ENCODE measurements at regions not wholly inside any gene's neighbourhood (a gene's known extent, or its start where the extent isn't known, plus 50 kb on each side); places are given as distances from the start of the nearest gene placed in this dataset.
"Not testable (repeated sequence)": the region's sequence is repeated elsewhere in the genome, so short reads cannot be mapped to it uniquely, and the experiment has no call there.

GRCh38 chr9:71519098-71519696, 249.1 kb downstream of the CEMIP2 start:
- in situ Hi-C loops (cut with MboI; ENCODE audit: low sequenced_read_pairs, unreplicated experiment) = no loop called here
- DNase-seq (ENCODE audit: low spot score) = no peak
- TF ChIP-seq CTCF (IDR thresholded peaks at IDR 0.05; ENCODE audit: borderline replicate concordance, control extremely low read depth, extremely low read depth, insufficient read depth, missing control alignments) = no peak

- DNase-seq (ENCODE audit: low spot score) = no peak
- in situ Hi-C loops (cut with MboI; ENCODE audit: low sequenced_read_pairs, unreplicated experiment) = no loop called here
- no peak for TF ChIP-seq CTCF (IDR thresholded peaks at IDR 0.05; ENCODE audit: borderline replicate concordance, control extremely low read depth, extremely low read depth, insufficient read depth, missing control alignments)
Measured at GRCh38 chr9:71518045-71518827, 250.1 kb downstream of the CEMIP2 start.

- TF ChIP-seq CTCF (IDR thresholded peaks at IDR 0.05; ENCODE audit: borderline replicate concordance, control extremely low read depth, extremely low read depth, insufficient read depth, missing control alignments) = no peak
- DNase-seq (ENCODE audit: low spot score) = no peak
- in situ Hi-C loops (cut with MboI; ENCODE audit: low sequenced_read_pairs, unreplicated experiment) = no loop called here
Measured at GRCh38 chr9:71515626-71516025, 252.7 kb downstream of the CEMIP2 start.

GRCh38 chr9:71515107-71515506, 253.2 kb downstream of the CEMIP2 start:
- in situ Hi-C loops (cut with MboI; ENCODE audit: low sequenced_read_pairs, unreplicated experiment) = no loop called here
- no peak for DNase-seq (ENCODE audit: low spot score)
- TF ChIP-seq CTCF (IDR thresholded peaks at IDR 0.05; ENCODE audit: borderline replicate concordance, control extremely low read depth, extremely low read depth, insufficient read depth, missing control alignments) = no peak

GRCh38 chr9:71514344-71514975, 253.9 kb downstream of the CEMIP2 start:
- TF ChIP-seq CTCF (IDR thresholded peaks at IDR 0.05; ENCODE audit: borderline replicate concordance, control extremely low read depth, extremely low read depth, insufficient read depth, missing control alignments) = no peak
- in situ Hi-C loops (cut with MboI; ENCODE audit: low sequenced_read_pairs, unreplicated experiment) = no loop called here
- no peak for DNase-seq (ENCODE audit: low spot score)

GRCh38 chr9:71509054-71509453, 259.3 kb downstream of the CEMIP2 start:
- in situ Hi-C loops (cut with MboI; ENCODE audit: low sequenced_read_pairs, unreplicated experiment) = no loop called here
- no peak for DNase-seq (ENCODE audit: low spot score)
- no peak for TF ChIP-seq CTCF (IDR thresholded peaks at IDR 0.05; ENCODE audit: borderline replicate concordance, control extremely low read depth, extremely low read depth, insufficient read depth, missing control alignments)

GRCh38 chr9:71508141-71508540, 260.2 kb downstream of the CEMIP2 start:
- in situ Hi-C loops (cut with MboI; ENCODE audit: low sequenced_read_pairs, unreplicated experiment); DNase-seq (ENCODE audit: low spot score): not testable (repeated sequence)

All from GM13976 (cell line).